SU-DHL-6 (cell line): ENCODE measurements at regions not wholly inside any gene's neighbourhood (a gene's known extent, or its start where the extent isn't known, plus 50 kb on each side); places are given as distances from the start of the nearest gene placed in this dataset.

Experiments used
- EZH2phosphoT487 ChIP-seq: fragments of 200-600 bp; sonication (generic), shearing (Covaris generic); conservative IDR thresholded peaks from 2 replicates; pipeline ENCODE4 v1.6.1; 2018; ENCODE audit warnings: mild to moderate bottlenecking, antibody characterized with exemption, low read length, moderate library complexity, mixed read lengths
- TF ChIP-seq, protein P1 (sequence below): fragments of 200-600 bp; sonication (generic); IDR thresholded peaks from one replicate; pipeline ENCODE4 v1.5.1; 2017; ENCODE audit warnings: antibody characterized with exemption, mild to moderate bottlenecking, low read length, moderate library complexity; ENCODE audit not compliant: insufficient read depth, poor library complexity, severe bottlenecking

- TF ChIP-seq, protein P1, sequence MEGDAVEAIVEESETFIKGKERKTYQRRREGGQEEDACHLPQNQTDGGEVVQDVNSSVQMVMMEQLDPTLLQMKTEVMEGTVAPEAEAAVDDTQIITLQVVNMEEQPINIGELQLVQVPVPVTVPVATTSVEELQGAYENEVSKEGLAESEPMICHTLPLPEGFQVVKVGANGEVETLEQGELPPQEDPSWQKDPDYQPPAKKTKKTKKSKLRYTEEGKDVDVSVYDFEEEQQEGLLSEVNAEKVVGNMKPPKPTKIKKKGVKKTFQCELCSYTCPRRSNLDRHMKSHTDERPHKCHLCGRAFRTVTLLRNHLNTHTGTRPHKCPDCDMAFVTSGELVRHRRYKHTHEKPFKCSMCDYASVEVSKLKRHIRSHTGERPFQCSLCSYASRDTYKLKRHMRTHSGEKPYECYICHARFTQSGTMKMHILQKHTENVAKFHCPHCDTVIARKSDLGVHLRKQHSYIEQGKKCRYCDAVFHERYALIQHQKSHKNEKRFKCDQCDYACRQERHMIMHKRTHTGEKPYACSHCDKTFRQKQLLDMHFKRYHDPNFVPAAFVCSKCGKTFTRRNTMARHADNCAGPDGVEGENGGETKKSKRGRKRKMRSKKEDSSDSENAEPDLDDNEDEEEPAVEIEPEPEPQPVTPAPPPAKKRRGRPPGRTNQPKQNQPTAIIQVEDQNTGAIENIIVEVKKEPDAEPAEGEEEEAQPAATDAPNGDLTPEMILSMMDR = no peak
- TF ChIP-seq EZH2phosphoT487 = no peak
These were observed 421.7 kb upstream of the DEPDC1 start for GRCh38 chr1:68918563-68918962.
